ENCODE measurements at regions not wholly inside any gene's neighbourhood (a gene's known extent, or its start where the extent isn't known, plus 50 kb on each side); places are given as distances from the start of the nearest gene placed in this dataset.
"Not testable (repeated sequence)": the region's sequence is repeated elsewhere in the genome, so short reads cannot be mapped to it uniquely, and the experiment has no call there.

DNA sequence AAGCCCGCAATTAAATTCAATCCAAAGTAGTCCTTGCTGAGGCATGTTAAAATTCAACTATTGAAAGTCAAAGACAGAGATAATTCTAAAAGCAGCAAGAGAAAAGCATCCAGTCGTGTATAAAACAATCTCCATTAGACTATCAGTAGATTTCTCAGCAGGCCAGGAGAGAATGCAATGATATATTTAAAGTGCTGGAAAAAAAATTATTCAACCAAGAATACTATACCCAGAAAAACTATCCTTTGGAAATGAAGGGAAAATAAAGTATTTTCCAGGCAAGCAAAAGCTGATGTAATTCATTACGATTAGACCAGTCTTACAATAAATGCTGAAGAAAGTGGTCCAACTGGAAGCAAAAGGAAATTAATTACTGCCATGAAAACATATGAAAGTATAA lies 113.5 kb downstream of the TRIM42 start:
- Histone ChIP-seq H3K27ac (no peak overlapping the region), H3K4me1 (no peaks in the 10 kb centered on the region), H3K9me3 (peaks cover 0 to 22% of the 10 kb centered on the region in 2 donors), H3K27me3 (no peaks in the 10 kb centered on the region), H3K36me3 (no peaks in the 10 kb centered on the region), H3K4me3 (no peak overlapping the region)
- no peak for DNase-seq (ENCODE audit: low spot score)
- TF ChIP-seq, protein P1, sequence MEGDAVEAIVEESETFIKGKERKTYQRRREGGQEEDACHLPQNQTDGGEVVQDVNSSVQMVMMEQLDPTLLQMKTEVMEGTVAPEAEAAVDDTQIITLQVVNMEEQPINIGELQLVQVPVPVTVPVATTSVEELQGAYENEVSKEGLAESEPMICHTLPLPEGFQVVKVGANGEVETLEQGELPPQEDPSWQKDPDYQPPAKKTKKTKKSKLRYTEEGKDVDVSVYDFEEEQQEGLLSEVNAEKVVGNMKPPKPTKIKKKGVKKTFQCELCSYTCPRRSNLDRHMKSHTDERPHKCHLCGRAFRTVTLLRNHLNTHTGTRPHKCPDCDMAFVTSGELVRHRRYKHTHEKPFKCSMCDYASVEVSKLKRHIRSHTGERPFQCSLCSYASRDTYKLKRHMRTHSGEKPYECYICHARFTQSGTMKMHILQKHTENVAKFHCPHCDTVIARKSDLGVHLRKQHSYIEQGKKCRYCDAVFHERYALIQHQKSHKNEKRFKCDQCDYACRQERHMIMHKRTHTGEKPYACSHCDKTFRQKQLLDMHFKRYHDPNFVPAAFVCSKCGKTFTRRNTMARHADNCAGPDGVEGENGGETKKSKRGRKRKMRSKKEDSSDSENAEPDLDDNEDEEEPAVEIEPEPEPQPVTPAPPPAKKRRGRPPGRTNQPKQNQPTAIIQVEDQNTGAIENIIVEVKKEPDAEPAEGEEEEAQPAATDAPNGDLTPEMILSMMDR (IDR thresholded peaks at IDR 0.05), result no peak

DNA sequence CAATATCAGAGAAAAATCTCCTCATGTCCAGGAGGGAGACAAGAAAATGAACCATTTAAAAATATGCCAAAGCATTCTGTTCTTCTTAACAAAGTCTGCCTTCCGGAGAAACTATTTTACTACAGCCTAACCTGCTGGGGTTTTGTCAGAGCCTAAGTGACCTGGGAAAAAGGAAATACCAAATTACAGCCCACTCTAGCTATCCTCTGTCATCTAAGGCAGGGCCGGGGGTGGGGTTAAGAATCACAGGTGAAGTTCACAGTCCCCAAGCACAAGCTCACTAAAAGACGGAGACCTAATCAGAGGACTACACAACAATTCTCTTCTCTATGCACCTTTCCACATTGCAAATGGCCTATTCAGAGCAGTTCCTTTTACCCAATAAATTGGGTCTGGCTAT lies 116.6 kb downstream of the TRIM42 start:
- no peak overlapping the region for H3K27ac ChIP-seq
- no peak for DNase-seq (ENCODE audit: low spot score)
- TF ChIP-seq, protein P1 (IDR thresholded peaks at IDR 0.05), result no peak
- H3K4me3 ChIP-seq, result no peak overlapping the region
- no peaks in the 10 kb centered on the region for H3K27me3 ChIP-seq
- no peaks in the 10 kb centered on the region for H3K4me1 ChIP-seq
- H3K36me3 ChIP-seq, result no peaks in the 10 kb centered on the region
- peaks cover 0 to 31% of the 10 kb centered on the region in 2 donors for H3K9me3 ChIP-seq

DNA sequence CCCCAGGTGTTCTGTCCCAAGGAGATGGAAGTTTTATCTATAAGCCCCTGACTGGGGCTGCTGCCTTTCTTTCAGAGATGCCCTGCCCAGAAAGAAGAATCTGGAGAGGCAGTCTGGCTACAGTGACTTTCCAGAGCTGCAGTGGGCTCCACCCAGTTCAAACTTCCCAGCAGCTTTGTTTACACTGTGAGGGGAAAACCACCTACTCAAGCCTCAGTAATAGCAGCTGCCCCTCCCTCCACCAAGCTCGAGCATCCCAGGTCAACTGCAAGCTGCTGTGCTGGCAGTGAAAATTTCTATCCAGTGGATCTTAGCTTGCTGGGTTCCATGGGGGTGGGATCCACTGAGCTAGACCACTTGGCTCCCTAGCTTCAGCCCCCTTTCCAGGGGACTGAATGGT lies 125.0 kb downstream of the TRIM42 start:
- H3K9me3 ChIP-seq, result peaks cover 0 to 23% of the 10 kb centered on the region in 2 donors

GRCh38 chr3:140809316-140809715 lies 131.5 kb downstream of the TRIM42 start:
- DNase-seq (ENCODE audit: low spot score), result no peak
- no peaks in the 10 kb centered on the region for H3K27me3 ChIP-seq
- TF ChIP-seq, protein P1 (IDR thresholded peaks at IDR 0.05), result no peak
- H3K9me3 ChIP-seq, result peaks cover 0 to 16% of the 10 kb centered on the region in 2 donors
- H3K4me3 ChIP-seq, result no peak overlapping the region
- H3K27ac ChIP-seq, result no peak overlapping the region
- H3K4me1 ChIP-seq, result no peaks in the 10 kb centered on the region
- H3K36me3 ChIP-seq, result no peaks in the 10 kb centered on the region

More for the DNA sequence above, 125.0 kb downstream of the TRIM42 start:
- H3K27ac ChIP-seq; H3K4me1 ChIP-seq; H3K36me3 ChIP-seq; H3K27me3 ChIP-seq; DNase-seq (ENCODE audit: low spot score); H3K4me3 ChIP-seq: not testable (repeated sequence)

DNA sequence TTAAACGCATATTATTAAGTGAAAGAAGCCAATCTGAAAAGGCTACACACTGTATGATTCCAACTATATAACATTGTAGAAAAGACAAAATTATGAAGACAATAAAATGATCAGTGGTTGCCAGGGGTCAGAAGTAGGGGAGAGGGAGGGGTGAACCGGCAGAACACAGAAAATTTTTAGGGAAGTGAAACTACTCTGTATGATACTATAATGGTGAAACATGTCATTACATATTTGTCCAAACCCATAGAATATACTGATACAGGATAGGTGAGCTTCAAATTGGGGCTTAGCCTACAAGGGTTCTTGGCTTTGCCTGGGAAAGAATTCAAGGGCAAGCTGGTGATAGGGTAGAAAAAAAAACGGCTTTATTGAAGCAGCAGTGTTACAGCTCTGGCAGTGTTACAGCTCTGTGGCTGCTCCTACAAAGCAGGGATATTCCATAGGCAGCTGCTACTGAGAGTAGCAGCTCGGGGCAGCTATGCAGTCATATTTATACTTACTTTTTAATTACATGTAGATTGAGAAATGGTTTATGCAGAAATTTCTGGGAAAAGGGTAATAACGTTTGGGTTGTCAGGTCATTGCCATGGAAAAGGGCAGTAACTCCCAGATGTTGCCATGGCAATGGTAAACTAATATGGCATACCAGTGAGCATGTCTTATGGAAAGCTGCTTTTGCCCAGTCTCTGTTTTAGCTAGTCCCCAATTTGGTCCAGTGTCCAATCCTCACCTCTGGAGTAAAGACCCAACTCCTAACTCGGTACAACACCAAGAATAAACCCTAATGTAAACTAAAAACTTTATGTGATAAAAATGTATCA lies 125.1 kb upstream of the SLC25A36 start:
- no peak for DNase-seq (ENCODE audit: low spot score)
- Histone ChIP-seq H3K36me3 (no peaks in the 10 kb centered on the region), H3K27ac (no peak overlapping the region), H3K4me3 (no peak overlapping the region), H3K4me1 (no peaks in the 10 kb centered on the region), H3K9me3 (peaks cover 0 to 13% of the 10 kb centered on the region in 2 donors), H3K27me3 (no peaks in the 10 kb centered on the region)
- TF ChIP-seq, protein P1 (IDR thresholded peaks at IDR 0.05), result no peak

DNA sequence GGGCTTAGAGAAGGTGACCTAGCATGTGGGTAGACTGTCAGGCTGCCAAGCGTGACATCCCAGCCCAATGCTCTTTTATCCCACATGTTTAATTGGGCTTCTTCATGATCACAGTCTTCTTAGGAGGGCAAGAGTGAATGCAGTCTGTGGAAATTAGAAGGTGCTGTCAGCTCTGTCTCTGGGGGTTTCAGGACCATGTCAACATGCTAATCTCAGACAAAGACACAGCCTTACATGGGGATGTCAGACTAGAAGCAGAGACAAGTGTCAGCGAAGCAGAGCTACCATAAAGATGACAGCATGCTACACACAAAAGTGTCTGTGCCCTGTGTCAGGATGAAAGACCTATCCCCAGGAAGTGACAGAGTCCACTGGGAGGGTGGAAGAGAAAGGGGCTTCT lies 120.1 kb upstream of the SLC25A36 start:
- no peaks in the 10 kb centered on the region for H3K9me3 ChIP-seq
- no peaks in the 10 kb centered on the region for H3K27me3 ChIP-seq
- TF ChIP-seq, protein P1 (IDR thresholded peaks at IDR 0.05), result no peak
- H3K36me3 ChIP-seq, result no peaks in the 10 kb centered on the region
- no peak overlapping the region for H3K4me3 ChIP-seq
- no peak overlapping the region for H3K27ac ChIP-seq
- H3K4me1 ChIP-seq, result no peaks in the 10 kb centered on the region
- no peak for DNase-seq (ENCODE audit: low spot score)
